ENCODE measurements at regions not wholly inside any gene's neighbourhood (a gene's known extent, or its start where the extent isn't known, plus 50 kb on each side); places are given as distances from the start of the nearest gene placed in this dataset.

DNA sequence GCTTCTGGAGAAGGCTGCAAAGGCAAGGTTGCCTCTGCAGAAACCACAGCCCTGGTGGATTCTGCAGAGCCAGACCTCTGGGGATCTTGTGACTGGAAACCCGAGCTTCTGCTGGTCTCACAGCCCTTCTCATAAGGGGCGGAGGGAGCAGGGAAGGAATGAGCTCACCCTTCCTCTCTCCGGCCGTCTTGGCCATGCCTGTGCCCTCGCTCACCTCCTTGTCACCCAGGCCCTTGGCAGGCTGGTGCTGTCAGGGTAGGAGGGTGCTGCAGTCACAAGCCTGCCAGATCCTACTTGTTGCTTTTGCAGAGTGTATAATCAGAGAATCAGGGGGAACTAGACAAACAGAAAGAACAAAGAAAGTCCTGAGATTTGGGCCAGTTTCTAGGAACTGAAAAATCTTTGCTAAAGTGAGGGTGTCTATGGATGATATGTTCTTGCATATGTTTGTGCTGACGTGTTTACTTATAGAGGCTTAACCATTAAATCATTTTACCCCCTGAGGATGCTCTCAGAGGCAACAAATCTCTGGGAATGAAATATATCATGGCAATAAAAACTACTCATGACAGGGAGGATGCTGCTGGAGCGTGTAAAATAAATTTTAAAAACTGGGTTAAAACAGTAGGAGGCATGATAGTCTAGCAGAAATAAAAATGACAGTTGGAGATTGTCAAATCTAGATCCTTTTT, 244.9 kb upstream of the SOX4 start:
- no peak overlapping the region for H3K27ac ChIP-seq

DNA sequence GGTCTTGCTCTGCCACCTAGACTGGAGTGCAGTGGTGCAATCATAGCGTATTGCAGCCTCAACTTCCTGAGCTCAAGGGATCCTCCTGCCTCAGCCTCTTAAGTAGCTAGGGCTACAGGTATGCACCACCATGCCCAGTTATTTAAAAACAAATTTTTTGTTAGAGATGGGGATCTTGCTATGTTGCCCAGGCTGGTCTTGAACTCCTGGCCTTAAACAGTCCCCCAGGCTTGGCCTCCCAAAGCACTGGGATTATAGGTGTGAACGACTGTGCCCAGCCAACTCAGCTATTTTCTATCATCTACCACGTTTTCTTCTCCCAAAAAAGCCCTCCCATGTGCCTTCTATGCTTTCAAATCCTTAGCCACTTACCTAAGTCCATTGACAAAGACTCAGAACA, 243.7 kb upstream of the SOX4 start:
- H3K27ac ChIP-seq, result no peak overlapping the region
- no peaks in the 10 kb centered on the region for H3K4me1 ChIP-seq
- no peak for DNase-seq
- H3K27me3 ChIP-seq, result no peaks in the 10 kb centered on the region
- H3K9me3 ChIP-seq (replicated peaks), result no peaks in the 10 kb centered on the region
- no peak overlapping the region for H3K4me3 ChIP-seq
- H3K36me3 ChIP-seq, result no peaks in the 10 kb centered on the region

More for the DNA sequence above, 244.9 kb upstream of the SOX4 start:
- no peak overlapping the region for H3K4me3 ChIP-seq
- no peaks in the 10 kb centered on the region for H3K4me1 ChIP-seq
- no peaks in the 10 kb centered on the region for H3K27me3 ChIP-seq
- DNase-seq, result peak; percentile 22 to 40
- no peaks in the 10 kb centered on the region for H3K36me3 ChIP-seq
- no peaks in the 10 kb centered on the region for H3K9me3 ChIP-seq (replicated peaks)

DNA sequence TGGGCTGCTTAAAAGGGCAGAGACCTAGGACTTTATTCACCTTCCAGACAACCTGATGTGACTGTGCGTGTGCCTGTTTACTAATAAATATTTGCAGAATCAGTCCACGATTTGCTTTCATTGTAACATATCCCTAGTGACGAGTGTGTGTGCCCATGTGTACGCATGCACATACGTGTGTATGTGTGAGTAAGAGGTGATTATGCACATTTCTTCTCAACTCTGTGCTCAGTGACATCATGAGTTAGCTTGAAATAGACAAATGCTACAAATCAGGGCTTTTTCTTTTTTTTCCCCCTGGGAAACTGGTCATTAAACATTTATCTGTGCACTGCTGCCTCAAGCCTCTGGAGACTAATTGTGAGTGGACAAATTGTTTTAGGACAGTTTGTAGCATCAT, 242.6 kb upstream of the SOX4 start:
- Histone ChIP-seq H3K27ac (no peak overlapping the region), H3K36me3 (no peaks in the 10 kb centered on the region), H3K9me3 (replicated peaks) (no peaks in the 10 kb centered on the region), H3K4me1 (no peaks in the 10 kb centered on the region), H3K27me3 (no peaks in the 10 kb centered on the region), H3K4me3 (no peak overlapping the region)
- no peak for DNase-seq

DNA sequence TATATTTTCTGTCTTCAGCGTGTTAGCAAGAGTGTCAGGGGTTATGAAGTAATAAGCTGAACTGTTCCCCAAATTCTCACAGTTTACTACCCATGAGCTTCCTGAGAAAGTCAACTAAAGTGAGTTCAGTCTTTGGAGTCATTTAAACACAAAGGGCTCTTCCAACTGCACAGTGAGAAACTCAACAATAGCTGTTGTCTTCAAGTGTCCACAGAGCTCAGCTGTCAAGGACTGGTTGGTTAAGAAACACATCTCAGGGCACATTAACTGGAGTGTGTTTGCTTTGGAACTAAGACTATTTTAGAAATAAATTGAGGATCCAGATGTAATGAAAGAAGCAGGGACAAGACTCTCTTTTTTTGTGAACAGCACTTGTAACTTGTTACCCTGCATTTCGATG, 241.4 kb upstream of the SOX4 start:
- no peaks in the 10 kb centered on the region for H3K36me3 ChIP-seq
- H3K9me3 ChIP-seq (replicated peaks), result no peaks in the 10 kb centered on the region
- H3K27ac ChIP-seq, result no peak overlapping the region
- no peaks in the 10 kb centered on the region for H3K4me1 ChIP-seq
- DNase-seq, result no peak
- H3K27me3 ChIP-seq, result no peaks in the 10 kb centered on the region
- H3K4me3 ChIP-seq, result no peak overlapping the region

DNA sequence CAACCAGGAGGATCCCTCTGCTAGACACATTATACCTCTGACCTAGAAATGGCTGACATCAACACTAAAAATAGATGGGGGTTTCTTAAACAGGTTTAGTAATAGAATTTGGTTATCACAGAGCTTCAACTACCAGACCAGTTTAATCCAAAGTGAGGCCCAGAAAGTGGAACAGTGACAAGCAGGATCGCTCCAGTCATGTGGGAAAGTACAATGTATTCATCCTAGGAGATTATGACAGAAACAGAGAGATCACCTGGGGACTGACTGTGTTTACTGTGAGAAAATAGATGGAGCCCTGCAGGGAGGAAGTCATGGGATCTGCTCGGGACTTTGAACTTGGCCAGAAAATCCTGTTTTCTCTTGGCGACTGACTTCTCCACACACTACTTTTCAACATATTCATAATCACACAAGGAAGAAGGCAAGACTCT, 238.7 kb upstream of the SOX4 start:
- no peak for DNase-seq
- no peak overlapping the region for H3K4me3 ChIP-seq

DNA sequence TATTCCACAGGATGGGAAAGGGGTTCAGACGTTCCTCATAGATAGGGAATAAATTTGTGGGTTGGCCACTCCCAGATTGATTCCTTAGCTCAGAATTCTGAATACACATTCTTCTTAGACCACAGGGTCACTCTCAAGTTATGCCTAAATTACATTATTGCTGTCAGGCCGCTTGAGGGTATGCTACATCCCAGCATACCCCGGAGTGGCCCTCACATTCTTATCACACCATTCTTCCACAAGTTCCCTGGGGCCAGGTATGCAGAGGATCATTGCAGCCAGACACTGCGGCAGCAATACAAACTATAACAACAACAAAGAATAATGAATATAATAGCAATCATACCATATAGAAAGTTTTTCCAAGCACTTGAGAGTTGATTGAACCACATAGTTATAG, 237.9 kb upstream of the SOX4 start:
- Histone ChIP-seq H3K4me3 (no peak overlapping the region), H3K27me3 (no peaks in the 10 kb centered on the region), H3K27ac (no peak overlapping the region), H3K9me3 (replicated peaks) (no peaks in the 10 kb centered on the region), H3K4me1 (no peaks in the 10 kb centered on the region), H3K36me3 (no peaks in the 10 kb centered on the region)
- DNase-seq, result no peak

More for the DNA sequence above, 238.7 kb upstream of the SOX4 start:
- Histone ChIP-seq H3K36me3 (no peaks in the 10 kb centered on the region), H3K27ac (no peak overlapping the region), H3K9me3 (replicated peaks) (no peaks in the 10 kb centered on the region), H3K4me1 (no peaks in the 10 kb centered on the region), H3K27me3 (no peaks in the 10 kb centered on the region)

DNA sequence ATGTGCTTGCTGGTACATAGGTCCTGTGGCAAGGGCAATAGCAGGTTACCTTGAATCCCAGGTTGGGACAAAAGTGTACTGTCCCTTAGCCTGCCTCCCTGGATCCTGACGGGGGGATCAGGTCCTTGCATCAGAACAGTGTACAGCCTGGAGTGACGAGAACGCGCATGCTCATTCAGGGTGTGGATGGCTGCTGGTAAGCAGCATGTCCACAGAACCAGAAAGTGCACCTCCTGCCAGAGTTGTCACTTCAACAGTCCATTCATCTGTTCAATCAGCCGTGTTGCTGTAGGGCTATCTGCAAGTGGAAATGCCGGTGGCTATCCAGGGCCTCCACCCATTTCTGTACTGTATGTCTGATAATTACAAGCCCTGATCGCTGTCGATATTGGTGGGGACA, 236.3 kb upstream of the SOX4 start:
- no peak overlapping the region for H3K4me3 ChIP-seq
- no peaks in the 10 kb centered on the region for H3K36me3 ChIP-seq
- H3K27me3 ChIP-seq, result no peaks in the 10 kb centered on the region
- H3K9me3 ChIP-seq (replicated peaks), result no peaks in the 10 kb centered on the region
- no peaks in the 10 kb centered on the region for H3K4me1 ChIP-seq
- DNase-seq, result no peak
- H3K27ac ChIP-seq, result no peak overlapping the region

DNA sequence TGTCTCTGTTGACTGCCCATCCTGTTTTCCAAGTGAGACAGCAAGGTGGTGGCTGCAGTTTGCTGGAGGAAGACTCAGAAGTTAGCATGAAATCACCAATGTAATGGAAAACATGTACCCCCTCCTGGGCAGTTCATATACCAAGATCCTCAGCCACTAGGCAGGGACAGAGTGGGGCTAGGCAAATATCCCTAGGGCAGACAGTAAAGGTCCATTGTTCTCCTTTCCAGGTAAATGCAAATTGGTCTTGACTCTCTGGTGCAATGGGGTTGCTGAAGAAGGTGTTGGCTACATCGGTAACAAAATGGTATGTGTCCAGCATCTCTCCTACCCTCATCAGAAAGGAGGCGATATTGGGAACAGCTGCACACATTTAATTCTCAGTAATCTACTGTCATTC, 233.6 kb upstream of the SOX4 start:
- Histone ChIP-seq H3K9me3 (replicated peaks) (no peaks in the 10 kb centered on the region), H3K4me3 (no peak overlapping the region), H3K27ac (no peak overlapping the region), H3K4me1 (no peaks in the 10 kb centered on the region), H3K27me3 (no peaks in the 10 kb centered on the region), H3K36me3 (no peaks in the 10 kb centered on the region)
- no peak for DNase-seq

DNA sequence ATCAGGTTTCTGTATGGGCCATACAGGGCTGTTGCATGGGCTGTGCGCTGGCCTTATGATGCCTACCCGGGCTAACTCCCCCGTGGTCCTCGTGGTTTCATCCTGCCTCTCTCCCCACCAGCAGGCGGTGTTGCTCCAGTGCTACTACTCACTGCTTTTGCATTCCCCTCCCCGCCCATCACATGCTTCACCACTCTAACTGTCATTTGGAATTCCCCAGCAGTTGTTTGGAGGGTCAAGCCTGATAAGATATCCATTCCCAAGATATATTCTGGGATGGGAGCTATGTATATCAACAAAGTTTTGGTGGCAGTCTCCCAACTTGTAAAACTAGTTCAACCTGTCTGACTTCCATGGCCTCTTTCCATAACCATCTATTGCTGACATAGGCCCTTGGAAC, 233.2 kb upstream of the SOX4 start:
- Histone ChIP-seq H3K27ac (no peak overlapping the region), H3K27me3 (no peaks in the 10 kb centered on the region), H3K36me3 (no peaks in the 10 kb centered on the region), H3K9me3 (replicated peaks) (no peaks in the 10 kb centered on the region), H3K4me3 (no peak overlapping the region), H3K4me1 (no peaks in the 10 kb centered on the region)
- no peak for DNase-seq

DNA sequence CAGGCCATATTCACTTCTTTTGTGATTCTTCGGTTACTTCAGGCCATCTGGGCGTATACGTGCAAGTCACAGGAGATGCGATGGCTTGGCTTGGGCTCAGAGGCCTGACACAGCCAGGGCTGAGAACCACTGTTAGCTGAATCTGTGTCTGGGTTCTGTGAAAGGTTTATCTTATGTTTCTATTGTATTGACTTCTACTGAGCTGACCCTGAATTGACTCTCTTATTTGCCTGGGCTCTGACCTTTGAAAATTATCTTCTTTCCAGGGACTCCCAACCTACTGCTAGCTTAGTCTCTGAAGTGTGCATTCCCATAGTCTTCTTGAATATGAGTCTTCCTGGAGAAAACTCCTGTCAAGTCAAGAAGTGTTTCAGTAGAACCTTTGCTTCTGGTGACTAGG, 226.4 kb upstream of the SOX4 start:
- no peak for DNase-seq
- H3K36me3 ChIP-seq, result no peaks in the 10 kb centered on the region
- no peaks in the 10 kb centered on the region for H3K27me3 ChIP-seq
- H3K4me1 ChIP-seq, result no peaks in the 10 kb centered on the region
- H3K4me3 ChIP-seq, result no peak overlapping the region
- no peaks in the 10 kb centered on the region for H3K9me3 ChIP-seq (replicated peaks)
- H3K27ac ChIP-seq, result no peak overlapping the region

DNA sequence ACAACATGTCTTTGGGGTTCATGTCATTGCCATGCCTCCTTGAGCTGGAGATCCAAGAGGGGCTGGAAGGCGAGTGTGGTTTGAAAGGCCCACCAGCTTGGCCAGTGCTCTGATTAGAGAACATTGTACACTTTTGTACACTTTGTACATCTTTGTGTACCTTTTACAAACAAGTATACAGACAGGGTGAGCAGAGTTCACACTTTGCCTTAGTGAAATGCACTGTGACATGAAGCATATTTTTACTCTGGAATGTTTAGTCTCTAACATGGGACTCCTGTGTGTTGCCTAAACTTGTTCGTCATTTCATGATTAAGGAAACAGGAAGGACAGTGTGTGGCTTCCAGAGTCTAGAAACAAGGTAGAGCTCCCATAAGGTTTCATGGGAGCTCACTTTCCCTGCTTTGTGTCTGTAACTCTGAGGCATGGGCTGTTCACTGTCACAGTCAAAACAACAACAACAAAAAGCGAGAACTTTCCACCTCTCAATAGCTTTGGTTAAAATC, 225.8 kb upstream of the SOX4 start:
- Histone ChIP-seq H3K36me3 (no peaks in the 10 kb centered on the region), H3K27me3 (no peaks in the 10 kb centered on the region), H3K27ac (no peak overlapping the region), H3K4me1 (no peaks in the 10 kb centered on the region), H3K9me3 (replicated peaks) (no peaks in the 10 kb centered on the region), H3K4me3 (no peak overlapping the region)
- no peak for DNase-seq

DNA sequence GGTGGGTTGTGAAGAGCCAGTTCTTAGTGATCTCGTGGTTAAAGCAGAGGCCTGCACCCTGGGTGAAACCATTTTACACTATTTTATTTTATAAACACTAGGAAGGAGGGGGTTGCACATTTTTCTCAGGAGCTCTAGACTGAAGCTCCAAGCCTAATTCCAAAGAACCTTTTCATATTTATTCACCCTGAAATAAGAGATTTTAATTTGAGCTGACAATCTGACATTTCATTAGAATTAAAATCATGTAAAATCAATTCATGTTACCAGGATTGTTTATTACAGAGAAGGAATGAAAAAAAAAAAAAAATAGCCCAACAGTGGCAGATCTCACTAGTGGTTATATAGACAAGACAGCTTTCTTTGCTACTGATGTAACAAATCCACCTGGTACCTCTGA, 222.5 kb upstream of the SOX4 start:
- Histone ChIP-seq H3K9me3 (replicated peaks) (no peaks in the 10 kb centered on the region), H3K27me3 (no peaks in the 10 kb centered on the region), H3K4me1 (no peaks in the 10 kb centered on the region), H3K36me3 (no peaks in the 10 kb centered on the region), H3K27ac (no peak overlapping the region), H3K4me3 (no peak overlapping the region)
- no peak for DNase-seq

DNA sequence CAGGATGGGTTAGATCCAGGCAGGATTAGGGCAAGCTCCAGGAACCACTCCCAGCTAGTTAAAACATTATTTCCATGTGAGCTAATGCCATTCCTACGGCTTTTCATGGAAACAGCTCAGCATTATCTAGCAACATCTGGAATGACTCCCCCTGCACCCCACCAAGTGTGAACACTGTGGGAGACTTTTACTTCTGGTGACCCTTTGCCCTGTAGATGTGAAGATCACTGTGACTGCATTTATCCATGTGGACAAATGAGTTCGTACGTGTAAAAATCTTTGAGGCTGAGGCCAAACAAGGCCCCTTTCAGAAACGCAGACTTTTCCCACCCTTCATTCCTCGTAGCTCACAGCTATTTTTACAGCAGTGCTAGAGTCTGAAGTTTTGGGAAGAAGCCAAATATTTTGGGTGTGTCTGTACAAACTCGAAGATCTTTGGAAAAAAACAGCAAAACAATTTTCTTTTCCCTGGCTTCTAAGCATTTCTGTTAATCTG, 221.8 kb upstream of the SOX4 start:
- H3K4me3 ChIP-seq, result no peak overlapping the region
- H3K27me3 ChIP-seq, result no peaks in the 10 kb centered on the region
- DNase-seq, result peak; percentile 8 to 34
- no peak overlapping the region for H3K27ac ChIP-seq
- no peaks in the 10 kb centered on the region for H3K4me1 ChIP-seq
- no peaks in the 10 kb centered on the region for H3K9me3 ChIP-seq (replicated peaks)
- no peaks in the 10 kb centered on the region for H3K36me3 ChIP-seq

DNA sequence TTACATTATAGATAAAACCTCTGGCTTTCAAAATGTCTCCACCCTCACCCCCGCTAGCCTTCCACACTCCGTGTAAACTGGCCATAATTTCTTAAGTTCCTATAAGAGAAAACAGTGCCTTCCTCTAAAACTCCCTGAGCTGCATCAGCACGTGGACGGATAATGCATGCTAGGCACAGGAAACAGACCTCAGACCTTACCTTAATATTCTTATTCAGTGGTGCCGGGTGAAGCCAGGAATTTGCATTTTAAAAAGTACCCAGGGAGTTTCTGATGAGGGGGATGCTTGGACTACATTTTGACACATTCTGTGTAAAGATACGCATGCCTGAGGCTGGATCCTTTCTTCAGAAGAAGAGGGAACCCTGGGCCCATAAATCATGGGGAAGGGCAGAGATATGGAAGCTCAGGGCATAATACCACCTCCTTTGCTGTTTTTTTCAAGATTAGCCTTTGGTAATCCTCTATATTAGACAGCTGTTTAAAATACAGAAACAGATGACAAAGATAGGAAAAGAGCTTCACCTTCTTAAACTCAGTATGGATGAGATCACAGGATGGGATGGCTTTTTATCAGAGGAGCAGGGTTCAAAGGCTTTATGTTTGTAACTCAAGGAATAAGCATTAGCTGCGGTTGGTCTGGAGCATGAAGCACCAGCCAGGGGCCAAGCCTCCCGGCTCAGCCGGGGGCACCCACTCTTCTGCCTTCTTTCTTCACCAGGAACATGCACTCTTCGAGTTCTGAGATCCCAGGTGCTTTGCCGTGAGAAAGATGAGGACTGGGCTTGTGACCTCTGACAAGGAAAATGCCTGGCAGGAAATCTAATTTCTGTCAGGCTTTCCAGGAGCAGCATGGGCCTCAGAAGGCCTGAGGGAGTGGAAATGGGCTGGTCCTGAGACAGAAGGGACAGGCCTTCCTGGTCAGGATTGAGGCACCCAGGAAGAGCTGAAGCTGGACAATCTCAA, 218.1 kb upstream of the SOX4 start:
- no peaks in the 10 kb centered on the region for H3K27me3 ChIP-seq
- H3K9me3 ChIP-seq (replicated peaks), result no peaks in the 10 kb centered on the region
- no peak overlapping the region for H3K27ac ChIP-seq
- H3K36me3 ChIP-seq, result no peaks in the 10 kb centered on the region
- DNase-seq, result no peak
- no peak overlapping the region for H3K4me3 ChIP-seq
- no peaks in the 10 kb centered on the region for H3K4me1 ChIP-seq

DNA sequence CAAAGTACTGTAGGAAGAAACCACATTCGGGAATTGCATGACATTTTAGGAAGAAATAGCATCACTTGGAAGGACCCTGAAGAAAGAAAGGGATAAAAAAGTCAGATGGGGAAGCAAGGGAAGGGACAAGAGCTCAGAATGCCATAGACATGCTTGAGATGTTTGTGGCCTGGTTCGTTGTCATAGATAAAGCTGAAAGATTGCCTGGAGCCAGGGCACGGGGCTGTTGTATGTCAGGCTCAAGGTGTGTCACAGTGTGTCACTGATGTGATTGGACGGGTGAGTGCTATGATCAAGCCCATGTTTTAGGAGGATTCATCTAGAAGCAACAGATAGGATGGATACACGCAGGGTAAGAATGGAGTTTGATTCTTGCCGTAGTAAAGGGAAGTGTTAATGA, 216.2 kb upstream of the SOX4 start:
- no peak for DNase-seq
- H3K4me1 ChIP-seq, result no peaks in the 10 kb centered on the region
- H3K27me3 ChIP-seq, result no peaks in the 10 kb centered on the region
- H3K27ac ChIP-seq, result no peak overlapping the region
- H3K9me3 ChIP-seq (replicated peaks), result no peaks in the 10 kb centered on the region
- H3K36me3 ChIP-seq, result no peaks in the 10 kb centered on the region
- no peak overlapping the region for H3K4me3 ChIP-seq
